Mesodermal cell (in vitro differentiated cells): ENCODE measurements at regions not wholly inside any gene's neighbourhood (a gene's known extent, or its start where the extent isn't known, plus 50 kb on each side); places are given as distances from the start of the nearest gene placed in this dataset.

Experiments
- H3K27ac ChIP-seq: 2 replicates; pipeline ENCODE4 v1.7.0; 2013; ENCODE audit warnings: mild to moderate bottlenecking, low read depth, low read length, moderate library complexity; ENCODE audit not compliant: severe bottlenecking
- H3K36me3 ChIP-seq: 2 replicates; pipeline ENCODE4 v1.7.1; 2013; ENCODE audit warnings: mild to moderate bottlenecking, low read length, moderate library complexity; ENCODE audit not compliant: control insufficient read depth, insufficient read depth
- H3K4me1 ChIP-seq: one replicate; pipeline ENCODE4 v1.7.1; 2013; ENCODE audit warnings: mild to moderate bottlenecking, low read length; ENCODE audit not compliant: insufficient read depth, control insufficient read depth, poor library complexity, severe bottlenecking
- H3K4me3 ChIP-seq: 2 replicates; pipeline ENCODE4 v1.7.0; 2013; ENCODE audit warnings: low read length, control low read depth, mild to moderate bottlenecking; ENCODE audit not compliant: insufficient read depth, poor library complexity, severe bottlenecking; ENCODE audit errors: extremely low read depth
- H3K9me3 ChIP-seq: 2 replicates; pipeline ENCODE4 v1.7.1; 2013; ENCODE audit warnings: mild to moderate bottlenecking, low read length, moderate library complexity; ENCODE audit not compliant: control insufficient read depth
- WGBS, 2 experiments: methylation state at CpG; one replicate each; pipeline ENCODE4 v1.1.5; 2013; ENCODE audit warnings: missing lambda C conversion rate in 2 of 2; ENCODE audit not compliant: insufficient coverage in 2 of 2; 5-methylcytosine and 5-hydroxymethylcytosine counted together

DNA sequence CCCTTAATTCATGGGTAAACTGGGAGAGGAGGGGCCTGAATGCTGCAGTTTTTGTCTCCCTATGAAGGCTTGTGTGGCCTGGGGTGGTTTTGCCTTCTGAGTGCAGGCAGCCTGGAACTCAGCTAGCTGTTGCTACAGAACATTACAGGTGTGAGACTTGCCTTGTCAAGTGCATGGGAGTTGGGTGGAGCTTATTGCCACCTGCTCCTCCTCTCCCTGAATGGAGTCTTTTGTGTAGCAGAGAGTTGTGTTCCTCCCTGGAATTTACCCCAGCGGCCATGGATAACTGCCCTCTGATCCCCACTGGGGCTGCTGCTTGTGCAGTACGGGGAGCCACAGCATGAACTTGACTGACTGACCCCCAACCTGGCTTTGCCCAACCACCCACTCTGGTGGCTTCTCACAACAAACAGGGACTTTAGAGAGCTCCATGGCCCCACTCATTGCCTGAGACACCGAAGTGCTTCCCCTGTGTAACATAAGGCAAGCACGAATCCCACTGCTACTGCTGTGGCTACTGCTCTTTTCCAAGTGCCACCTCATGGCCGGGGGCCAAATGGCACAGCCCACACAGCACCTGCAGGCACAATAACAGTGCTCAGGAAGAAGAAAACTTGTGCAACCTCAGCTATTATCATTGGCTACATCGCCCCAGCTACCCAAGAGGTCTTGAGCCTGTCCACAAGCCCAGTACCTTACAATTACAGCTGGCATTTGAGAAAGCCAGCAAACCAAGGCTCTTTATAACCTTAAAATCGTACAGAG lies 942.9 kb downstream of the CDH18 start:
- H3K9me3 ChIP-seq = no peaks in the 10 kb centered on the region
- no peak overlapping the region for H3K27ac ChIP-seq
- H3K4me3 ChIP-seq = no peak overlapping the region
- WGBS, 2 experiments = 66 to 87% methylated on average over 6 to 7 of the region's 7 CpGs
- H3K36me3 ChIP-seq = no peaks in the 10 kb centered on the region
- no peaks in the 10 kb centered on the region for H3K4me1 ChIP-seq

DNA sequence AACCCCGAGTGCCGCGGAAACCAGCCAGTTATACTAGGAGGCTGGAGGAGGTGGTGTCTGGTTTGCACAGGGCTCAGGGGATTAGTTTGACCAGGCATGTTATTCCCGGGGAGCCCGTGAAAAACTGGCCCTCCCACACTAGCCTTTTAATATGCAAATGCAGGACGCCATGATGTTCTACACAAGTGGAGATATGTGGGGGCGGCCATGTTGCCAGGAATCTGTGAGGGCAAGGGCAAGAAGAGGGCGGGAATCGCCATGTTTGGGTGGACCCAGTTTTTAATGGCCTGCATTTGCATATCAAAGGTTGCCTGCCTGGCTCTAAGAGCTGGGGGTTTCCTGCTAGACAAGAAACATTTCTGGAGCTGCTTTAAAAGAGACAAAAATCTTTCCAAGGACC lies 940.7 kb downstream of the CDH18 start:
- WGBS, 2 experiments = 62 to 64% methylated on average over 7 to 8 of the region's 9 CpGs
- H3K4me1 ChIP-seq = no peaks in the 10 kb centered on the region
- no peaks in the 10 kb centered on the region for H3K9me3 ChIP-seq
- H3K4me3 ChIP-seq = no peak overlapping the region
- no peak overlapping the region for H3K27ac ChIP-seq
- H3K36me3 ChIP-seq = no peaks in the 10 kb centered on the region

DNA sequence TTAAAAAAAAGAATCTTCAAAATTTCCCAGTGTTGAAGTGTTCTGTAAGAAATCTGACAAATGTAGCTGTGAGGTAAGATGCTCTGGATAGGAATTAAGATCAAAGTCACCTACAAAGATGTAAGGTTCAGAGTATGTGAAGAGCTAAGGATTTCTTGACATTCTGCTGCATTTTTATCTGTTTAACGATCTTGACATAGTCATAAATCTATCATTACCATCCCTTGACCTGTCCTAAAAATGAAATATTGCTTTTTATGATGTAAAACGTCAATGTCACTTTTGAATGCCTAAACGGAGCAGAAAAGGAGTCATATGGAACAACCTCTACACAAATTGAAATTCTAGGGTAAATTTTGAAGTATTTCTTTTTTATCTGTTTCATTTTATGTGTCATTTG lies 939.3 kb downstream of the CDH18 start:
- no peaks in the 10 kb centered on the region for H3K36me3 ChIP-seq
- no peaks in the 10 kb centered on the region for H3K4me1 ChIP-seq
- H3K9me3 ChIP-seq = no peaks in the 10 kb centered on the region
- no peak overlapping the region for H3K4me3 ChIP-seq
- H3K27ac ChIP-seq = no peak overlapping the region
- WGBS, 2 experiments = no CpG with 5 or more reads among the region's 3 CpGs

DNA sequence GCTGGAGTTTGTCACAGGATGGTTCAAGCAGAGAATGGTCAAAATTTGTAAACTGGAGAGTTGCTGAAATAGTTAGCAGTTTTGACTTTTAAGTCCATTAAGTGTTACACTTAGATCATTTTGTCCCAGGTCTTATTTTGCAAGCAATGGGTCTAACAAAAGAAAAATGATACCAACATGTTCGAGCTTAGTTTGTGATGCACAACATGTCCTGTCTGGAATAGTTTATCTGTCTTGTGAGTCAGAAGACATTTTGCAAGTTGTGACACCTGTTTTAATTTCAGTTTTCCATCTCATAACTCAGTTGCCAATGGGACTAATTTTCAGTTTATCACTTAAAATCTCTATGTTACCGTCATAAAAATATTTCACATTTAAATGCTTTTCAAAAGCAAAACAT lies 929.8 kb downstream of the CDH18 start:
- H3K4me1 ChIP-seq = no peaks in the 10 kb centered on the region
- H3K27ac ChIP-seq = no peak overlapping the region
- no peak overlapping the region for H3K4me3 ChIP-seq
- WGBS, 2 experiments = 82 to 87% methylated on average over 1 to 2 of the region's 2 CpGs
- H3K9me3 ChIP-seq = no peaks in the 10 kb centered on the region
- H3K36me3 ChIP-seq = no peaks in the 10 kb centered on the region

DNA sequence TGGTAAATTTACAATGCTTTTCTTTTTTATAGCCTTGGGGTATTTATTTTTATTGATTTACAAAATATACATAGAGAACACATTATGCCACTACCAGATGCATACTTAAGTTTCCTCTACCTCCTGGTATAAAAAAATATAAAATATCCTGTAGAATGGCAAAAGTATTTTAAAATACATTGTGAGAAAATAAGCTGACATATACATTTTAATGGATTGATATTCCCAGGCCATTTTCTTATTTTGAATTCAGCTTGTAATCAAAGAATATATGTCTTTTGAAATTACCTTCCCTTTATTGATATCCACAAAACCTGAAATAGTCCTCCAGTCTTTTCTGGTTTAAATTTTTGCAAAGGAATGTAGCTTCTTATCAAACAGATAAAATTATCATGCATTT lies 923.9 kb downstream of the CDH18 start:
- Histone ChIP-seq H3K36me3 (no peaks in the 10 kb centered on the region), H3K9me3 (no peaks in the 10 kb centered on the region), H3K4me3 (no peak overlapping the region), H3K4me1 (no peaks in the 10 kb centered on the region), H3K27ac (no peak overlapping the region)

DNA sequence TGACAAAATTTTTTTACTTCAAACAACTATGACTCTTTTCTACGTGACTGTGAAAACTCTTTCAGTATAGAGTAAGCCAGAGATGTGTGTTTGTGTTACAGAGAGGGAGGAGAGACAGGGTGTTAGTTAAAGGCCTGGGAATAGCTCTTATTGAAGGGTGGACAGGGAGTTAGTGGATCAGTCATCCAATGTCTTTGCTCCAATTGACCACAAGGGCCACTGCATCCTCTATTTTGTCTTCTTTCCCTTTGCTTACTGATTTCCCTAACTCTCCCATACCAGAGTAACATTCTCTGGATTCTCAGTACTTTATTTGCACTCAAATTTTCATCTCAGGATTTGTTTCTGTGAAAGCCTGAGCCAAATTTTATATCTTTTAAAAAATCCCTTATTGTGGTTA lies 920.3 kb downstream of the CDH18 start:
- Histone ChIP-seq H3K27ac (no peak overlapping the region), H3K4me1 (no peaks in the 10 kb centered on the region), H3K4me3 (no peak overlapping the region), H3K36me3 (no peaks in the 10 kb centered on the region), H3K9me3 (no peaks in the 10 kb centered on the region)
- WGBS, 2 experiments = no CpG with 5 or more reads among the region's 1 CpG

DNA sequence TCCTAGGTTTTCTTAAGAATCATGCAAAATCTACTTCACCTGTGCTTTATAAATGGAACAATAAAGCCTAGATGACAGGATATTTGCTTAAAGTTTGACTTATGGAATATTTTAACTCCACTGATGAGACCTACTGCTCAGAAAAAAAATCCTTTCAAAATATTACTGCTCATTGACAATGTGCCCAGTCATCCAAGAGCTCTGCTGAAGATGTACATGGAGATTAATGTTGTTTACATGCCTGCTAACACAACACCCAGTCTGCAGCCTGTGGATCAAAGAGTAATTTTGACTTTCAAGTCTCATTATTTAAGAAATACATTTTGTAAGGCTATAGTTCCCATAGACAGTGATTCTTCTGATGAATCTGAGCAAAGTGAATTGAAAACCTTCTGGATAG lies 889.6 kb downstream of the CDH18 start:
- Histone ChIP-seq H3K36me3 (no peaks in the 10 kb centered on the region), H3K9me3 (no peaks in the 10 kb centered on the region), H3K4me3 (no peak overlapping the region), H3K27ac (no peak overlapping the region), H3K4me1 (no peaks in the 10 kb centered on the region)

DNA sequence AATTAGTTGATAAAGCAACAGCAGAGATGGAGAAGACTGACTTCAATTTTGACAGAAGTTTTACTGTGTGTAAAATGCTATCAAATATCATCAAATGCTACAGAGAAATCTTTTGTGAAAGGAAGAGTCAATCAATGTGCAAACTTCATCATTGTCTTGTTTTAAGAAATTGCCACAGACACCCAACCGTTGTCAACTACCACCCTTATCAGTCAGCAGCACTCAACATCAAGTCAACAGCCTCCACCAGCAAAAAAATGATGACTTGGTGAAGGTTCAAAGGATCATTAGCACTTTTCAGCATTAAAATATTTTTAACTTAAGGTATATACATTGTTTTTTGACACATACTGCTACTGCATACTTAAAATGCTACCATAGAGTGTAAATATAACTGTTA lies 888.8 kb downstream of the CDH18 start:
- Histone ChIP-seq H3K36me3 (no peaks in the 10 kb centered on the region), H3K9me3 (no peaks in the 10 kb centered on the region), H3K27ac (no peak overlapping the region), H3K4me3 (no peak overlapping the region), H3K4me1 (no peaks in the 10 kb centered on the region)
- no CpG with 5 or more reads among the region's 1 CpG for WGBS, 2 experiments

DNA sequence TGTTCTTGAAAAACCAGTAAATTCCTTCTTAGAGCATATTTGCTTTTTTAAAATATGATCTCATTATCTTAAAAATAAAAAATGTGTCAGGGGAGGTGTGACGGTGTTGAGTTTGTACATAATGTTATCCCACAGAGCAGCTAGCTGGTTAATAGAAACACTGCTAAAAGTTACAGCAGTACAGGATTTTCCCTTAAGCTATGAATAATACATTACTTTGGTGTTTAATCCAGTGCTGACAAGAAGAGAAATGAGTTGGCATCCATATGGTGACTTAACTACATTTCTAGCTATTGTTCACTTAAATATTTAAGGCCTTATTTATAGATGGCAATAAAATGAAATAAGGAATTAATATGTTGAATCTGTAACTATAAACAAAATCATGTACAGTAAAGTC lies 883.1 kb downstream of the CDH18 start:
- Histone ChIP-seq H3K27ac (no peak overlapping the region), H3K4me1 (no peaks in the 10 kb centered on the region)
- WGBS, 2 experiments = 100% methylated on average over 1 of the region's 1 CpG; no CpG with 5 or more reads in 1 of the 2 experiments

DNA sequence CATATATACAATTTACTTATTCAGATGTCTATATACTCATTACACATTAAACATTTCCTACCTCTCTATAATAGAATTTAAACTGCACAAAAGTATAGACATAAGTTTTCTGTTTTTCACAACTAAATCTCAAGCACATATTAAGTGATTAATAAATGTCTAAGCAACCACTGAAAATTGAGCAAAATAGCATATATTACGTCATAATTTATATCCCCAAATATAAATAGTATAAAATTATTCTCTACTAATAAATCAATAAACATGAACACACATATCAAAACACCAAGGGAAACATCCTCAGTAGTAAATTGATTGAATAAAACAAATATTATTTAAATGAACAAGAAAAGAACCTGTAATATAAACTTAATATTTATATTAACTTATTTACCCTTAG lies 865.1 kb downstream of the CDH18 start:
- no peaks in the 10 kb centered on the region for H3K4me1 ChIP-seq
- no peaks in the 10 kb centered on the region for H3K9me3 ChIP-seq
- no CpG with 5 or more reads among the region's 1 CpG for WGBS, 2 experiments
- no peak overlapping the region for H3K27ac ChIP-seq
- no peak overlapping the region for H3K4me3 ChIP-seq
- H3K36me3 ChIP-seq = no peaks in the 10 kb centered on the region

More for the DNA sequence above, 883.1 kb downstream of the CDH18 start:
- Histone ChIP-seq H3K36me3 (no peaks in the 10 kb centered on the region), H3K4me3 (no peak overlapping the region), H3K9me3 (no peaks in the 10 kb centered on the region)

DNA sequence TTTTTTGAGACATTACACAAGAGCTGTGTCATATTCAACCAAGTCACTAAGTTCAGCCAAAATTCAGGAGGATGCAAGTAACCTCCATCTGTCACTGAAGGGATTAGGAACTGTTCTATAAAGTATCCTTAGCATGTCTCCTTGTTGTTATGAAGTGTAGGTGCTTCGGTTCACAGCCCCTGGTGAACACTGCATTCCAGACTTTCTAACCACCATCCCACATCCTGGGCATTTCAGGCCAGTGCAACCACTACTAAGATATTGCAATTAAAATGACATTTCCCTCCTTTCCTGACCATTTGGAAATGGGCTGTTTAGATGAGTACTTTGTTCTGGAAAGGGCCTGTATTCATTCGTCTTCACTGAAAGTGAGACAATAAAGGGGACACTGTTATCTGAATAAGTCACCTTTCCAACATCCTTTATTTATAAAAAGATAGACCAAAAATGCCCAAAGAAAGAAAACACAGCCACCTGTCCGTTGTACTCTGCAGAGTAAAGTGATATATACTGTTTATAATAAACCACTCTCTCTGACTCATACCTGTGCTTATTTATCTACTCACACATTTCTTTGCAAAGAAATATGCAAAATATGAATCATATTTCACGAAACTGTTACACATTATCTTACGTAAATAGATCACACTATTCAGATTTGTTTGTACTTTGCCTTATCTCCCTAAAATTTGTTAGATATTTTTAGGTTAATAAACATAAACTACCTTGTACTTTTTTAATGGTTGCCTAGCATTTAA lies 861.9 kb downstream of the CDH18 start:
- no peaks in the 10 kb centered on the region for H3K9me3 ChIP-seq
- no peaks in the 10 kb centered on the region for H3K36me3 ChIP-seq
- no CpG with 5 or more reads among the region's 5 CpGs for WGBS, 2 experiments
- H3K4me3 ChIP-seq = no peak overlapping the region
- H3K27ac ChIP-seq = no peak overlapping the region
- H3K4me1 ChIP-seq = no peaks in the 10 kb centered on the region
